Keratinocyte (primary cell): ENCODE measurements at regions not wholly inside any gene's neighbourhood (a gene's known extent, or its start where the extent isn't known, plus 50 kb on each side); places are given as distances from the start of the nearest gene placed in this dataset.

Experiments used
- DNase-seq: peaks from one replicate; pipeline ENCODE4 v3.0.0-alpha.2; 2011; ENCODE audit warnings: low read depth, missing footprints, low spot score
- FAIRE-seq: peaks from 2 replicates; lab custom pipeline; 2011; peaks lifted over from hg19 to GRCh38; lab: Jason Lieb, UNC
- H2AFZ ChIP-seq: 2 replicates; pipeline ENCODE4 v1.6.0; 2012; ENCODE audit warnings: low read length, control low read depth, inconsistent platforms; ENCODE audit not compliant: control insufficient read depth
- H3K27ac ChIP-seq: 2 replicates; pipeline ENCODE4 v1.5.1; 2011; ENCODE audit warnings: low read length; ENCODE audit not compliant: control insufficient read depth, insufficient read depth
- H3K27me3 ChIP-seq: 3 replicates; pipeline ENCODE4 v1.6.0; 2011; ENCODE audit warnings: low read length; ENCODE audit not compliant: control insufficient read depth, insufficient read depth; ENCODE audit errors: extremely low read depth
- H3K36me3 ChIP-seq, 2 experiments: 2 replicates in 1 of 2; 3 replicates in 1 of 2; pipeline ENCODE4 v1.5.1; 2011; ENCODE audit warnings: low read length in 2 of 2, mild to moderate bottlenecking in 1 of 2; ENCODE audit not compliant: control insufficient read depth in 2 of 2, insufficient read depth in 2 of 2; ENCODE audit errors: extremely low read depth in 1 of 2
- H3K4me1 ChIP-seq: 3 replicates; pipeline ENCODE4 v1.5.1; 2011; ENCODE audit warnings: low read length; ENCODE audit not compliant: control insufficient read depth, insufficient read depth; ENCODE audit errors: extremely low read depth
- H3K4me2 ChIP-seq: 3 replicates; pipeline ENCODE4 v1.6.0; 2011; ENCODE audit warnings: low read depth, low read length; ENCODE audit not compliant: control insufficient read depth, insufficient read depth; ENCODE audit errors: extremely low read depth
- H3K4me3 ChIP-seq, 3 experiments: fragments of 200-600 bp in 1 of 3; sonication (generic) in 1 of 3; 2 replicates in 2 of 3; 3 replicates in 1 of 3; pipeline ENCODE4 v1.5.1; 2011 to 2016; ENCODE audit warnings: low read length in 3 of 3, mild to moderate bottlenecking in 3 of 3, control low read depth in 2 of 3, inconsistent platforms in 1 of 3, low read depth in 1 of 3, mixed read lengths in 1 of 3, mixed run types in 1 of 3, moderate library complexity in 1 of 3; ENCODE audit not compliant: control insufficient read depth in 2 of 3, insufficient read depth in 2 of 3; ENCODE audit errors: extremely low read depth in 1 of 3
- H3K79me2 ChIP-seq: 2 replicates; pipeline ENCODE4 v1.6.0; 2012; ENCODE audit warnings: low read length; ENCODE audit not compliant: control insufficient read depth, insufficient read depth
- H3K9ac ChIP-seq: 3 replicates; pipeline ENCODE4 v1.6.0; 2011; ENCODE audit warnings: low read length; ENCODE audit not compliant: control insufficient read depth, insufficient read depth; ENCODE audit errors: extremely low read depth
- H3K9me1 ChIP-seq: 3 replicates; pipeline ENCODE4 v1.6.0; 2011; ENCODE audit warnings: low read length; ENCODE audit not compliant: control insufficient read depth, insufficient read depth; ENCODE audit errors: extremely low read depth
- H3K9me3 ChIP-seq: 2 replicates; pipeline ENCODE4 v1.5.1; 2012; ENCODE audit warnings: low read depth, low read length; ENCODE audit not compliant: control insufficient read depth
- H4K20me1 ChIP-seq: 3 replicates; pipeline ENCODE4 v1.6.0; 2011; ENCODE audit warnings: low read length; ENCODE audit not compliant: control insufficient read depth, insufficient read depth; ENCODE audit errors: extremely low read depth
- CTCF ChIP-seq, 3 experiments: IDR thresholded peaks in 1 of 3; conservative IDR thresholded peaks in 1 of 3; optimal IDR thresholded peaks in 1 of 3; 2 replicates in 2 of 3; 3 replicates in 1 of 3; pipeline versions ENCODE3 to v1.5.1; 2011; ENCODE audit warnings: low read length in 3 of 3, mild to moderate bottlenecking in 3 of 3, moderate library complexity in 2 of 3, control low read depth in 1 of 3, inconsistent platforms in 1 of 3; ENCODE audit not compliant: insufficient read depth in 2 of 3; ENCODE audit errors: extremely low read depth in 1 of 3
- EZH2 ChIP-seq: IDR thresholded peaks from one replicate; pipeline ENCODE4 v1.6.1; 2012; ENCODE audit warnings: inconsistent platforms, mild to moderate bottlenecking, low read length, moderate library complexity
- dilution Hi-C: fragments of 300-500 bp; cut with MboI; formaldehyde crosslinking; loops from one replicate; pipeline ENCODE4 v1.7.0; 2020; ENCODE audit warnings: low sequenced_read_pairs; ENCODE audit not compliant: extremely low pct_ligation_motif_present

- TF ChIP-seq EZH2 = no peak
- TF ChIP-seq CTCF (optimal IDR thresholded peaks at IDR 0.05 in 1 of 3, IDR thresholded peaks at IDR 0.05 in 1 of 3, conservative IDR thresholded peaks at IDR 0.05 in 1 of 3; ENCODE audit: extremely low read depth in 1 of 3, insufficient read depth in 2 of 3, low read length in 3 of 3) = no peak
- no peak for FAIRE-seq
- no peak overlapping the region for H3K4me3 ChIP-seq
These were observed 128.6 kb upstream of the CHST9 start for GRCh38 chr18:27313678-27314077.

GRCh38 chr18:27312853-27313252 lies 127.7 kb upstream of the CHST9 start:
- H3K4me1 ChIP-seq = no peaks in the 10 kb centered on the region
- H3K36me3 ChIP-seq = no peaks in the 10 kb centered on the region
- H4K20me1 ChIP-seq = no peaks in the 10 kb centered on the region
- DNase-seq (no peak), FAIRE-seq (no peak)
- TF ChIP-seq CTCF (optimal IDR thresholded peaks at IDR 0.05 in 1 of 3, IDR thresholded peaks at IDR 0.05 in 1 of 3, conservative IDR thresholded peaks at IDR 0.05 in 1 of 3; ENCODE audit: extremely low read depth in 1 of 3, insufficient read depth in 2 of 3, low read length in 3 of 3) (no peak), EZH2 (no peak)
- no peaks in the 10 kb centered on the region for H3K9me1 ChIP-seq
- no peak overlapping the region for H3K9ac ChIP-seq
- H3K4me2 ChIP-seq = no peak overlapping the region
- no peaks in the 10 kb centered on the region for H3K79me2 ChIP-seq
- no peak overlapping the region for H3K27ac ChIP-seq
- H3K9me3 ChIP-seq = no peaks in the 10 kb centered on the region
- no peaks in the 10 kb centered on the region for H3K27me3 ChIP-seq
- no peak overlapping the region for H3K4me3 ChIP-seq
- no peak overlapping the region for H2AFZ ChIP-seq
- dilution Hi-C loops = no loop called here

More at GRCh38 chr18:27313678-27314077, 128.6 kb upstream of the CHST9 start:
- Histone ChIP-seq H3K9ac (no peak overlapping the region), H2AFZ (no peak overlapping the region), H3K9me1 (no peaks in the 10 kb centered on the region), H4K20me1 (no peaks in the 10 kb centered on the region), H3K27me3 (no peaks in the 10 kb centered on the region), H3K36me3 (no peaks in the 10 kb centered on the region), H3K9me3 (no peaks in the 10 kb centered on the region), H3K27ac (no peak overlapping the region), H3K79me2 (no peaks in the 10 kb centered on the region), H3K4me1 (no peaks in the 10 kb centered on the region), H3K4me2 (no peak overlapping the region)
- dilution Hi-C loops = no loop called here
- no peak for DNase-seq
